NCI-H748 (cell line): ENCODE measurements at regions not wholly inside any gene's neighbourhood (a gene's known extent, or its start where the extent isn't known, plus 50 kb on each side); places are given as distances from the start of the nearest gene placed in this dataset.

Experiments
- DNase-seq: peaks from one replicate; lab custom pipeline; 2025; ENCODE audit not compliant: unreplicated experiment; lab: John Stamatoyannopoulos, UW

- DNase-seq = no peak
Measured at GRCh38 chr13:50192272-50192813, 177.1 kb downstream of the KCNRG start.

GRCh38 chr13:50195045-50195444, 179.8 kb downstream of the KCNRG start:
- DNase-seq = no peak

DNA sequence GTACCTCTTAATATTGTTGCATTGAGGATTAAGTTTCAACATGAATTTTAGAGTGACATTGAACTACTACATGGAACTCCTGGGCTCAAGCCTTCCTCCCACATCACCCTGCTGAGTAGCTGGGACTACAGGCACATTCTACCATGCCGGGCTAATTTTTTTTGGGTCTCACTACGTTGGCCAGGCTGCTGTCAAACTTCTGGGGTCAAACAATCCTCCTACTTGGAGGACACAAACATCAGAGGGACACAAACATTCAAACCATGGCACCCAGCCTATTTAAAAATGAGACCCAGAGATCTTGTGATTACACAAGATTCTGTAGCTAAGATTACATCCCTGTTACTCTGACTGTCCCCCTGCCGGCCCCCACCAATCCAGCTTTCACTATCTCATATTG, 180.9 kb downstream of the KCNRG start:
- DNase-seq = no peak

GRCh38 chr13:50197705-50198104, 182.5 kb downstream of the KCNRG start:
- no peak for DNase-seq

GRCh38 chr13:50198508-50198907, 183.3 kb downstream of the KCNRG start:
- peak; percentile 72 for DNase-seq

DNA sequence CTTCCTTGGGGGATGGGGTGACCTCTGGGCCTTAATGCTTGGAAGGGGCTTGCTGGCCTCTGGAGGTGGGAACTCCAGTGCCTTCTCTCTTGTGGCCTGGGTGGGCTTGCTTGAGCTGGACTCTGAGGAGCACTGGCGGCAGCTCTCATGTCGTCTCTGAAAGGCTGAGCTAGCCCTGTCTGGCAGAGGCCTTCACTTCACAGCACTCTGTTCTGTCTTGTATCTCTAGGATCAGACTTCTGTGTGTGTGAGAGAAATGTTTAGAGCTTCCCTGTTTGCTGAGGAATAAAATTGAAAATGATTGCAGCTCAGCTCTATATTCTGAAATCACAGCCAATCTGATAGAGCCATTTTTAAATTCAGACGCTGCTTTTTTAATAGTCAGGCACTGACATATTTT, 185.3 kb downstream of the KCNRG start:
- no peak for DNase-seq

DNA sequence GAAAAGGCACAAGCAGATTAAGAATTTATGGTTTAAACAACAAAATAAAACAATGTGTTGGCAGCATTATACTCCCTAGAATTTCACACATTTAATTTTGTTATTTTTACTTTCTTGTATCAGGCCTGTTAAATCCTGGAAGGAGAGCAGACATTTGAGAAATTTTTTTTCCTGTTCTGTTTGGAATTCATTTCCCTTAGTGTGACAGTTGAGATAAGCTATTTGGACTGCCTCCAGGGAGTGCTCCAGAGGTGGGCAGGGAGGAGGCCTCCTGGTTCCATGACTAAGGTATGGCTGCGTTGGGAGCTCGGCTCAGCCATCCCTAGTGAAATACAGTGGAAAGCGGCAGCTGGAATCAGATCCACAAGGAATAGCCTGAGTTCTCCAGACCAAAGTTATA, 185.7 kb downstream of the KCNRG start:
- DNase-seq = no peak

DNA sequence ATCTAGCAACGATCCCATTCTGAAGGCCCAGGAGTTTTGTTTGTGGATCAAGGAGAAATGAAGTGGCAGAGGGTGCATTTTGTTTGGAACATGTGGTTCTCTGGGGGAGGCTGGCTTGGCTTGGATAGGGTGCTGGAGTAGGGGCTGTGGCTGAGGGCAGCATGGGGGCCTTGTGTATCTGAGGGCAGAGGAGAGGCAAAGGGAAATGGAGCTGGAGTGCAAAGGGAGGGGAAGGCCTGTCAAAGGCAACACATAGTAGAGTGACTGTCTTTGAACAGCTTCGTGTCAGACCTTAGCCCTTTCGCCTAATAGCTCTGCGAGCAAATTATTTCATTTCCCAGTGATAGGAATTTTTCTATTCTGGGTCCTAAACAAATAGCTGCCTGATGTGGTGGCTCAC, 187.2 kb downstream of the KCNRG start:
- no peak for DNase-seq

GRCh38 chr13:50203256-50203941, 188.2 kb downstream of the KCNRG start:
- no peak for DNase-seq

- DNase-seq = no peak
Measured at GRCh38 chr13:50205581-50205980, 190.3 kb downstream of the KCNRG start.

DNA sequence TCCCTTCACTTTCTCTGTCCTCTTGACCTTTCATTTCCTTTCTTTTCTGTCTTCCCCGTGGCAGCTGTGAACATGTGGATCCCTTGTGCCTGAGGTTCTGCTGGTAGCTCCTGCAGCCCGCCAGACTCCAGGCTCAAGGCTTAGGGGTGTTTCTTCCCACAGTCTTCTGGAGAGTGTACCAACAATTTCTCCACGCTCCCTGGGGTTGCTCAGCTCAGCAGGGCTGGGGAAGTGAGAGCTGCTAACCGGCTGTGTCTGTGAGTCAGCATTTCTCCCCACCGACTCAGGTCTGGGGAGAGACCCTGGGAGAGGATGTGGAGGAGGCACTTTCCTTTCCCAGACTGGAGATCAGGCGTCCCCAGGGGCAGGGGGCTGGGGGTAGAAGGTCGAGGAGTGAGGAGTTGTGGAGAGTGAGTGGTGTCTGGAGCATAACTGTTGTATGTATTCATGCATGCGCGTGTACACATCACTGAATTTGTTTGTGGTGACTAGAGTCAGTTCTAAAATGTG, 193.6 kb downstream of the KCNRG start:
- no peak for DNase-seq

- no peak for DNase-seq
Measured at GRCh38 chr13:50209631-50210030, 194.4 kb downstream of the KCNRG start.

- no peak for DNase-seq
Measured at GRCh38 chr13:50213526-50213925, 198.3 kb downstream of the KCNRG start.

- DNase-seq = no peak
Measured at GRCh38 chr13:50214514-50214913, 199.3 kb downstream of the KCNRG start.

DNA sequence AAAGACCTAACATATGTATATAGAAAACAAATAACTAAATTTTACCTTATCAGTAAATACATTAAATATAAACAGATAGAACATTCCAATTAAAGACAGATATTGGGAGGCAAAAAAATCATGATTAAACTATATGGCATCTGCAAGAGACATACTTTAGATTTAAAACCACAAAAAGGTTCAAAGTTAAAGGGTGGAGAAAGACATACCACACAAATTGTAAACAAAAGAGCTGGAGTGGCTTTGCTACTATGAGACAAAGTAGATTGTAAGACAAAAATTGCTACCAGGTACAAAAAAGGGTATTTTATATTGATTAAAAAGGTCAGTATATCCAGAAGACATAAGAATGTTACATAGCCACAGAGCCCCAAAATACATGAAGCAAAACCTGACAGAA, 200.2 kb downstream of the KCNRG start:
- DNase-seq = no peak

GRCh38 chr13:50219743-50220142, 204.5 kb downstream of the KCNRG start:
- no peak for DNase-seq

DNA sequence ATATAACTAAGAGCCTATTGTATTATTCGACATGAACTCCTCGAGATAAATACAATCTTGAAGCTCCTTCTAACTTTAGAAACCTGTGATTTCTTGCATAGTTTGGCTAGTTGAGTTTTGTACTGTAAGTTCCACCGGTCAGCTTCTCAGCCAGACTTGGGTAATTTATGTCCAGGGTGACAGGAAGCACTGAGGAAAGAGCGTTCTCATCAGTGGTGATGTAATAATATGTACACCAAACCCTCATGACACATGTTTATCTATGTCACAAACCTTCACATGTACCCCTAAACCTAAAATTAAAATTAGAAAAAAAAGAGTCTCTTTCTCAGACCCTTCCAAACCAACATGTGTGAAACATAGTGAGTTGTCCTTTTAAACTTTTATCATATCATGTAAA, 205.7 kb downstream of the KCNRG start:
- DNase-seq = no peak

DNA sequence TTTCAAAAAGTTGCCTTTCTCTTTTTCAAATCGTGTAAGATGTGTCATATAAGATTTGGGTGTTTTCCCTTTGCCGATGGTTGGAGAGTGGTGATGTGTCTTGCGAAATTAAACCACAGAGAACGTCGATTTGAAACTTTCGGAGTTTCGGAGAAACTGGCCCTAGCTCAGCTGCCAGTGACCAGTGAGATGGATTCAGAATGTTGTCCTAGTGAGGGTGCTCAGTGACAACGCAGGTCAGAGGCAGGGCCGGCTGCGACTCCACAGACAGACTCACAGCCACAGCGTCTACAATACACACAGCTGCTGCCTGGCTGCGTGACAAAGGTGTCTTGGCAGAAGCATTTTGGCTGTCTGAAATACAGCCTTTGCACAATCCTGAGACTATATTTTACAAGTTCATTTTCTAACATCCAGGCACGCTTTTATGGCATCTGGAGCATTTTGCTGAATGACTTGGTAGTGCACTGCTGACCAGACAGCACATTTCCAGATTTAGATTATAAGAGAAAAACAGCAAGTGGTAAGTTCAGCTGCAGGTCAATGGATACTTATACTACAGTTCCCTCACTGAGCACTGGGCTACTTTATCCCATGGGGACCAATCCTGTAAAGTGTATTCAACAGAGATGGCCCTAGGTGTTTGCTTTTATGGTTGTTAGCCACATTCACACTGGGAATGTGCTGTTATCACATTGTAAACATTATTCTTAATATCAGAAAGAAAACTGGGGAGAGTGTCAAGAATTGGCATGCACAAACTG, 207.5 kb downstream of the KCNRG start:
- DNase-seq = peak; percentile 36

- no peak for DNase-seq
Measured at GRCh38 chr13:50224534-50224933, 209.3 kb downstream of the KCNRG start.

- DNase-seq = no peak
Measured at GRCh38 chr13:50225193-50226155, 210.2 kb downstream of the KCNRG start.

- DNase-seq = no peak
Measured at GRCh38 chr13:50226515-50227155, 211.4 kb downstream of the KCNRG start.
